Transverse colon (tissue), 4 donors: ENCODE measurements at regions not wholly inside any gene's neighbourhood (a gene's known extent, or its start where the extent isn't known, plus 50 kb on each side); places are given as distances from the start of the nearest gene placed in this dataset.

Source experiments
- CTCF ChIP-seq, 5 experiments: fragments of 200-600 bp in 3 of 5; fragments of 450-650 bp in 2 of 5; sonication (generic) in 3 of 5; IDR thresholded peaks; 1 replicate in 2 of 5; 2 replicates in 3 of 5; pipeline ENCODE4 v1.5.1; 2016 to 2017; ENCODE audit warnings: antibody characterized with exemption in 5 of 5, inconsistent platforms in 3 of 5, mild to moderate bottlenecking in 2 of 5, moderate library complexity in 1 of 5
- POLR2AphosphoS5 ChIP-seq, 3 donors: sonication (generic); formaldehyde crosslinking; IDR thresholded peaks; one replicate each; pipeline ENCODE4 v1.6.1; 2016; ENCODE audit warnings: antibody characterized with exemption in 3 of 3

GRCh38 chr6:25157842-25158241, 121.3 kb upstream of the CARMIL1 start:
- no peak for TF ChIP-seq CTCF (IDR thresholded peaks at IDR 0.05)
- TF ChIP-seq POLR2AphosphoS5 (IDR thresholded peaks at IDR 0.05), result no peak
